ENCODE measurements at regions not wholly inside any gene's neighbourhood (a gene's known extent, or its start where the extent isn't known, plus 50 kb on each side); places are given as distances from the start of the nearest gene placed in this dataset.

GRCh38 chr2:18498531-18498930, 61.9 kb downstream of the RDH14 start:
- H3K4ac ChIP-seq (replicated peaks; ENCODE audit: insufficient read length, low read depth, low read length): no peak overlapping the region
- no peak overlapping the region for H4K5ac ChIP-seq (ENCODE audit: insufficient read length, low read depth, low read length)
- CTCF ChIA-PET (ENCODE audit: partially characterized antibody): interaction anchor here (0.8 kb wide), 1 partner anchor 22 kb away, joined by 5 read pairs; no protein-coding TSS in a partner anchor
- H3K27me3 ChIP-seq (replicated peaks in 1 of 4; ENCODE audit: control insufficient read depth in 3 of 4, extremely low read depth in 1 of 4, insufficient read depth in 3 of 4, low read length in 3 of 4): peaks cover 0 to 1% (median 0%) of the 10 kb centered on the region in 4 experiments; a peak in 1 of 7 replicates
- DNase-seq (ENCODE audit: low read depth in 1 of 2, low spot score in 2 of 2) (no peak), FAIRE-seq (no peak)
- no peak overlapping the region for H2BK5ac ChIP-seq (ENCODE audit: low read depth, low read length)
- no peak overlapping the region for H3K9ac ChIP-seq (replicated peaks in 1 of 4; ENCODE audit: extremely low read depth in 1 of 4, low read depth in 3 of 4, low read length in 3 of 4)
- H3K18ac ChIP-seq (ENCODE audit: extremely low read depth, low read length): no peak overlapping the region
- H2BK12ac ChIP-seq (ENCODE audit: low read depth, low read length): no peak overlapping the region
- H3K79me1 ChIP-seq (ENCODE audit: low read depth, low read length): no peaks in the 10 kb centered on the region
- no peaks in the 10 kb centered on the region for H3K79me2 ChIP-seq (ENCODE audit: control insufficient read depth in 1 of 2, insufficient read depth in 2 of 2, low read length in 2 of 2)
- no peak overlapping the region for H3K4me2 ChIP-seq (ENCODE audit: insufficient read depth in 1 of 2, low read depth in 2 of 2, low read length in 2 of 2)
- POLR2A ChIA-PET (ENCODE audit: partially characterized antibody): no interaction called here
- H3K36me3 ChIP-seq (ENCODE audit: control insufficient read depth in 2 of 4, insufficient read depth in 4 of 4, low read length in 3 of 4): no peaks in the 10 kb centered on the region
- no peaks in the 10 kb centered on the region for H4K20me1 ChIP-seq (replicated peaks in 1 of 2; ENCODE audit: control insufficient read depth in 1 of 2, insufficient read depth in 2 of 2, low read length in 2 of 2)
- no peak overlapping the region for H2BK15ac ChIP-seq (ENCODE audit: low read length)
- H2BK20ac ChIP-seq (ENCODE audit: low read length): no peak overlapping the region
- no peaks in the 10 kb centered on the region for H3K9me3 ChIP-seq (ENCODE audit: insufficient read depth in 2 of 2, low read depth in 1 of 2, low read length in 1 of 2)
- H4K8ac ChIP-seq (ENCODE audit: extremely low read depth, insufficient read depth, low read length): no peak overlapping the region
- no peak overlapping the region for H3K27ac ChIP-seq (ENCODE audit: low read depth, low read length)
- H3K23me2 ChIP-seq (ENCODE audit: low read depth, low read length): no peaks in the 10 kb centered on the region
- no peak overlapping the region for H3K14ac ChIP-seq (ENCODE audit: insufficient read length)
- H4K91ac ChIP-seq (replicated peaks; ENCODE audit: insufficient read length, low read length): no peak overlapping the region
- H3K4me3 ChIP-seq (ENCODE audit: extremely low read depth in 1 of 4, insufficient read depth in 2 of 4, low read depth in 3 of 4, low read length in 4 of 4): no peak overlapping the region
- no peak overlapping the region for H2AK5ac ChIP-seq (ENCODE audit: low read depth, low read length)
- H3K4me1 ChIP-seq (replicated peaks in 1 of 4; ENCODE audit: control insufficient read depth in 3 of 4, insufficient read depth in 4 of 4, low read length in 3 of 4): no peaks in the 10 kb centered on the region
- no peak overlapping the region for H2BK120ac ChIP-seq (replicated peaks; ENCODE audit: low read depth, low read length)
- no peak overlapping the region for H3K23ac ChIP-seq (ENCODE audit: insufficient read length)
- TF ChIP-seq RNF2 (IDR thresholded peaks at IDR 0.05; ENCODE audit: borderline replicate concordance, low read depth, low read length, missing control alignments, poor library complexity, severe bottlenecking) (no peak), TAF1 (IDR thresholded peaks at IDR 0.05; ENCODE audit: low read depth, low read length) (no peak), ASH2L (IDR thresholded peaks at IDR 0.05; ENCODE audit: low read length) (no peak), RFX5 (IDR thresholded peaks at IDR 0.05; ENCODE audit: borderline replicate concordance, low read depth, low read length) (no peak), SIX5 (IDR thresholded peaks at IDR 0.05; ENCODE audit: low read depth, low read length) (no peak), GTF2F1 (IDR thresholded peaks at IDR 0.05; ENCODE audit: borderline replicate concordance, low read depth, low read length) (no peak), RAD21 (IDR thresholded peaks at IDR 0.05 in 1 of 2, conservative IDR thresholded peaks at IDR 0.05 in 1 of 2; ENCODE audit: low read depth in 2 of 2, low read length in 2 of 2) (no peak), SIN3A (conservative IDR thresholded peaks at IDR 0.05 in 1 of 2, IDR thresholded peaks at IDR 0.05 in 1 of 2; ENCODE audit: low read depth in 1 of 2, low read length in 2 of 2) (no peak), EP300 (IDR thresholded peaks at IDR 0.05; ENCODE audit: borderline replicate concordance in 1 of 2, low read depth in 2 of 2, low read length in 2 of 2) (no peak), SP2 (IDR thresholded peaks at IDR 0.05; ENCODE audit: low read length) (no peak), USF2 (IDR thresholded peaks at IDR 0.05; ENCODE audit: low read length) (no peak)
- no peak overlapping the region for H2AFZ ChIP-seq (ENCODE audit: low read length)
- H3K56ac ChIP-seq (replicated peaks; ENCODE audit: insufficient read length, low read depth, low read length): no peak overlapping the region
